Ishikawa (cell line): ENCODE measurements at regions not wholly inside any gene's neighbourhood (a gene's known extent, or its start where the extent isn't known, plus 50 kb on each side); places are given as distances from the start of the nearest gene placed in this dataset.

ENCODE experiments used
- CEBPB ChIP-seq: IDR thresholded peaks from 2 replicates; pipeline ENCODE4 v1.6.1; 2012
- CREB1 ChIP-seq: IDR thresholded peaks from 2 replicates; pipeline ENCODE4 v1.6.1; 2012; ENCODE audit warnings: low read depth
- EGR1 ChIP-seq: IDR thresholded peaks from 2 replicates; pipeline ENCODE4 v1.6.1; 2012
- EP300 ChIP-seq: IDR thresholded peaks from 2 replicates; pipeline ENCODE4 v1.6.1; 2012; ENCODE audit warnings: borderline replicate concordance
- FOXM1 ChIP-seq: IDR thresholded peaks from 2 replicates; pipeline ENCODE4 v1.6.1; 2012; ENCODE audit warnings: low read depth, borderline replicate concordance
- MAX ChIP-seq: IDR thresholded peaks from 2 replicates; pipeline ENCODE4 v1.6.1; 2012
- NFIC ChIP-seq: IDR thresholded peaks from 2 replicates; pipeline ENCODE4 v1.6.1; 2012
- RAD21 ChIP-seq: IDR thresholded peaks from 2 replicates; pipeline ENCODE4 v1.6.1; 2012; ENCODE audit warnings: low read depth
- REST ChIP-seq: IDR thresholded peaks from 2 replicates; pipeline ENCODE4 v1.6.1; 2012; ENCODE audit warnings: low read depth, mild to moderate bottlenecking
- TAF1 ChIP-seq: IDR thresholded peaks from 2 replicates; pipeline ENCODE4 v1.6.1; 2012; ENCODE audit warnings: low read depth, mild to moderate bottlenecking
- TCF12 ChIP-seq: IDR thresholded peaks from 2 replicates; pipeline ENCODE4 v1.6.1; 2012; ENCODE audit warnings: low read depth
- TEAD4 ChIP-seq: IDR thresholded peaks from 2 replicates; pipeline ENCODE4 v1.6.1; 2012
- YY1 ChIP-seq: IDR thresholded peaks from 2 replicates; pipeline ENCODE4 v1.6.1; 2012; ENCODE audit warnings: low read depth
- ZBTB7A ChIP-seq: IDR thresholded peaks from 2 replicates; pipeline ENCODE4 v1.6.1; 2012; ENCODE audit warnings: low read depth
- TF ChIP-seq, protein P1 (sequence below): IDR thresholded peaks from 2 replicates; pipeline ENCODE4 v1.6.1; 2012

DNA sequence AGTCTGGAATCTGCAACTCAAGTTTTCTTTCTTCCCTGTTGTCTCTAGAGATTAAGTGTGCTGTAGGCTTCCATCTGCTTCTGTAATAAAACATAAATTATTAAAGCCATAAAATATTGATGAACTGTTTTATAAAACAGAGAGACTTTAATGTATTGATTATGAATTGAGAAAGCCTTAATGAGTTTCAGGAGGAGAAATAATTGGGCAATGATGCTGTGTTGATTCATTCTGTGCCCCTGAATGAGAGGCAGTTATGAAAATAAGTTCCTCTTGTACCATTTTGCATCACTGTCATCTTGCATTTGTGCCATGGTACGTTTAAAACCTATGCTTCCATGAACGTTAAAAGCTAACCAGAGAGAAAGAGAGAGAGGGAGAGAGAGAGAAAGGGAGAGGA, 194.1 kb upstream of the LARGE1 start:
- no peak for TF ChIP-seq YY1
- TF ChIP-seq ZBTB7A = no peak
- no peak for TF ChIP-seq TCF12
- TF ChIP-seq CEBPB = no peak
- TF ChIP-seq FOXM1 = no peak
- TF ChIP-seq RAD21 = no peak
- TF ChIP-seq EGR1 = no peak
- TF ChIP-seq NFIC = no peak

GRCh38 chr22:34115722-34116121, 195.4 kb upstream of the LARGE1 start:
- TF ChIP-seq EP300 = no peak
- TF ChIP-seq TCF12 = no peak
- TF ChIP-seq RAD21 = no peak
- no peak for TF ChIP-seq MAX
- TF ChIP-seq TEAD4 = no peak
- TF ChIP-seq NFIC = no peak
- TF ChIP-seq, protein P1, sequence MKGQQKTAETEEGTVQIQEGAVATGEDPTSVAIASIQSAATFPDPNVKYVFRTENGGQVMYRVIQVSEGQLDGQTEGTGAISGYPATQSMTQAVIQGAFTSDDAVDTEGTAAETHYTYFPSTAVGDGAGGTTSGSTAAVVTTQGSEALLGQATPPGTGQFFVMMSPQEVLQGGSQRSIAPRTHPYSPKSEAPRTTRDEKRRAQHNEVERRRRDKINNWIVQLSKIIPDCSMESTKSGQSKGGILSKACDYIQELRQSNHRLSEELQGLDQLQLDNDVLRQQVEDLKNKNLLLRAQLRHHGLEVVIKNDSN = no peak
- TF ChIP-seq TAF1 = no peak
- TF ChIP-seq FOXM1 = no peak
- no peak for TF ChIP-seq CEBPB
- TF ChIP-seq ZBTB7A = no peak
- no peak for TF ChIP-seq YY1
- TF ChIP-seq EGR1 = no peak
- TF ChIP-seq CREB1 = no peak

DNA sequence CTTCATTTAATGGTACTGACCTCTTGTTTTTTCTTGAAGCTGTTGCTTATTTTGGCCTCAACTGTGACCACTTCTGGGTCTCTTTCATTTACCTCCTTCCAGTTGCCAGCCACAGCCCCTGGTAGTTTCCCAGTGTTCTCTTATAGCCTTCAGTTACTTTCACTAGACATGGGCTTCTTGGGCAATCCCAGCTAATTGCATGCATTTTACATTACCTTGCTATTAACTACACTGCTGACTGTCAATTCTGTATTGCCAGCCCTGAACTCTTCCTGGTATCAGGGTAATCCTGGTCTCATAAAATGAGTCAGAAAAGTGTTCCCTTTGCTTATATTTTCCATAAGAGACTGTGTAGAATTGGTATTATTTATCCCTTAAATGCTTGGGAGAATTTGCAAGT, 195.8 kb upstream of the LARGE1 start:
- TF ChIP-seq NFIC (no peak), MAX (no peak), CEBPB (no peak), YY1 (no peak), FOXM1 (no peak), REST (no peak), TEAD4 (no peak), CREB1 (no peak), TCF12 (no peak), TAF1 (no peak), EP300 (no peak), ZBTB7A (no peak), EGR1 (no peak), RAD21 (no peak)
- TF ChIP-seq, protein P1 = no peak

DNA sequence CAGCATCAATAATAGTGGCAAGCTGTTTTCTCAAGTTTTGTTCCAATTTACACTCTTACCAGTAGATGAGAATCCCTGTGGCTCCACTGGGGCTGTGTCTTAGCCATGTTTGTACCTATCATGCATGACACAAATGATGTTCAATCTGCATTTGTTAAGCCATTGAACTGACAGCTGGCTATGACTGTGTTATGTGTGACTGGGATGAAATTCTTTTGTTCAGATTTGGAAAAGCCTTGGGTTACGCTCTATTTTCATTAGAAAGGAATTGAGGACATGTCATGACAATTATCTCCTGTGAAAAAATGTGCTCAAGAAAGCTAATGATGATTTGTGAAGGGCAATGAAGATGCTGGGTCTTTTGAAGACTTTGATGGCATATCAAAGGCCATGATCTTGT, 201.8 kb upstream of the LARGE1 start:
- TF ChIP-seq, protein P1 = no peak
- TF ChIP-seq ZBTB7A (no peak), CREB1 (no peak), NFIC (no peak), FOXM1 (no peak), EGR1 (no peak), YY1 (no peak), TCF12 (no peak)

GRCh38 chr22:34129691-34130486, 209.6 kb upstream of the LARGE1 start:
- no peak for TF ChIP-seq EP300

DNA sequence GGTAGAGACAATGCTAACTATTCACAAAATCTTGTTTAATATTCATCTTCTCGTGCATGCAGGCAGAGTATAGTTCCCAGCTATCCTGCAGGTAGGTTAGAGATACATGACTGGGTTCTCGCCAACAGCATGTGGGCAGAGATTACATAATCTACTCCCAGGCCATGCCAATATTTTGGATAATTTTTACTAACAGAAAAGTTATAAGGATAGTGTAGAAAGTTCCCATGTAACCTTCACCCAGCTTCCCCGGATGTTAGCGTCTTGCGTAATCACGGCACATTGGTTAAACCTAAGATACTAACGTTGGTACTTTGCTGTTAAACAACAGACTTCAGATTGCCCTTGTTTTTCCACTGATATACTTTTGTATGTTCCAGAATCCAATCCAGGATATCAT, 215.5 kb upstream of the LARGE1 start:
- no peak for TF ChIP-seq FOXM1
- no peak for TF ChIP-seq EP300
- TF ChIP-seq MAX = no peak
- TF ChIP-seq TCF12 = no peak
- TF ChIP-seq CEBPB = no peak
- TF ChIP-seq YY1 = no peak
- TF ChIP-seq EGR1 = no peak
- TF ChIP-seq CREB1 = no peak
- no peak for TF ChIP-seq TAF1
- TF ChIP-seq TEAD4 = no peak
- TF ChIP-seq, protein P1 = no peak
- no peak for TF ChIP-seq ZBTB7A
- no peak for TF ChIP-seq RAD21
- no peak for TF ChIP-seq REST
- no peak for TF ChIP-seq NFIC
